Vagina (tissue), 2 donors: ENCODE measurements at regions not wholly inside any gene's neighbourhood (a gene's known extent, or its start where the extent isn't known, plus 50 kb on each side); places are given as distances from the start of the nearest gene placed in this dataset. TPM values are rescaled to one million over a fixed set of nuclear protein-coding genes. Genes with fewer than 3 reads are reported as not detected.

Experiments used
- DNase-seq, 2 donors: peaks; one replicate each; pipeline ENCODE4 v3.0.0-alpha.2; 2017; ENCODE audit errors: extremely low spot score in 2 of 2
- H3K27ac ChIP-seq: fragments of 200-600 bp; sonication (generic); one replicate; pipeline ENCODE4 v1.5.1; 2019
- H3K27me3 ChIP-seq: fragments of 200-600 bp; sonication (generic); one replicate; pipeline ENCODE4 v1.5.1; 2019
- H3K36me3 ChIP-seq, 2 donors: fragments of 200-600 bp; sonication (generic); one replicate each; pipeline ENCODE4 v1.5.1; 2017 to 2019
- H3K4me1 ChIP-seq: fragments of 200-600 bp; sonication (generic); one replicate; pipeline ENCODE4 v1.5.1; 2019
- H3K4me3 ChIP-seq, 2 donors: fragments of 200-600 bp; sonication (generic); 1 replicate in 1 of 2; 2 replicates in 1 of 2; pipeline ENCODE4 v1.5.1; 2016 to 2019
- H3K9me3 ChIP-seq: fragments of 200-600 bp; sonication (generic); one replicate; pipeline ENCODE4 v1.5.1; 2019
- CTCF ChIP-seq, 3 experiments: fragments of 450-650 bp in 2 of 3; fragments of 200-600 bp in 1 of 3; sonication (generic) in 1 of 3; IDR thresholded peaks; one replicate each; pipeline ENCODE4 v1.5.1; 2017 to 2019; ENCODE audit warnings: antibody characterized with exemption in 3 of 3, mild to moderate bottlenecking in 2 of 3, moderate library complexity in 2 of 3
- POLR2A ChIP-seq, 2 donors: fragments of 450-650 bp; IDR thresholded peaks; one replicate each; pipeline ENCODE4 v1.6.1; 2017; ENCODE audit warnings: antibody characterized with exemption in 2 of 2, mild to moderate bottlenecking in 2 of 2, moderate library complexity in 2 of 2
- POLR2AphosphoS5 ChIP-seq, 2 donors: sonication (generic); formaldehyde crosslinking; IDR thresholded peaks; one replicate each; pipeline ENCODE4 v1.9.0; 2017; ENCODE audit warnings: antibody characterized with exemption in 2 of 2, mild to moderate bottlenecking in 2 of 2, low read depth in 1 of 2; ENCODE audit not compliant: insufficient read depth in 1 of 2
- intact Hi-C: fragments of 100-400 bp; cut with DNase I; formaldehyde crosslinking; loops from one replicate; pipeline ENCODE4 v1.15.1; 2023
- small RNA-seq: library from RNA; depleted of rRNA; stranded (forward); fragments of <200 nt; gene quantifications from one replicate; pipeline ENCODE3, GENCODE V24; 2016

GRCh38 chr1:110288111-110288510 is 51.1 kb upstream of the RBM15 start:
- no peaks in the 10 kb centered on the region for H3K9me3 ChIP-seq
- H3K27ac ChIP-seq: no peak overlapping the region
- DNase-seq: no peak
- TF ChIP-seq POLR2A (IDR thresholded peaks at IDR 0.05) (no peak), POLR2AphosphoS5 (IDR thresholded peaks at IDR 0.05; ENCODE audit: insufficient read depth in 1 of 2, low read depth in 1 of 2) (no peak), CTCF (IDR thresholded peaks at IDR 0.05) (no peak)
- no peaks in the 10 kb centered on the region for H3K27me3 ChIP-seq
- H3K4me3 ChIP-seq: no peak overlapping the region
- no peaks in the 10 kb centered on the region for H3K36me3 ChIP-seq
- no peaks in the 10 kb centered on the region for H3K4me1 ChIP-seq
- intact Hi-C loops: no loop called here

Small RNAs in the stretch of these regions (small RNA-seq; reads per million reads assigned to genes)
- not detected for gene RF00402
